IMR-90 (cell line): ENCODE measurements at regions not wholly inside any gene's neighbourhood (a gene's known extent, or its start where the extent isn't known, plus 50 kb on each side); places are given as distances from the start of the nearest gene placed in this dataset. TPM values are rescaled to one million over a fixed set of nuclear protein-coding genes. Genes with fewer than 3 reads are reported as not detected.
"Not testable (repeated sequence)": the region's sequence is repeated elsewhere in the genome, so short reads cannot be mapped to it uniquely, and the experiment has no call there.

ENCODE experiments used
- ATAC-seq: fragments of 200-7000 bp; cut with Tn5 transposase; 2 replicates; pipeline ENCODE4 v1.9.1; 2020; ENCODE audit warnings: low read depth, mild to moderate bottlenecking, moderate library complexity
- BruUV-seq: library from RNA; stranded (reverse); fragments of 400-500 nt; replicated peaks from 2 replicates; lab custom pipeline; 2021; lab: Mats Ljungman, UMichigan
- CTCF ChIA-PET: fragments of 300-600 bp; formaldehyde crosslinking; extraction: SDS; loops from one replicate; lab custom pipeline; 2021; ENCODE audit warnings: antibody characterized with exemption; lab: Yijun Ruan, JAX
- POLR2A ChIA-PET: fragments of 300-600 bp; sonication (Branson Sonifier 250); formaldehyde crosslinking; loops from one replicate; lab custom pipeline; 2022; ENCODE audit warnings: antibody characterized with exemption; ENCODE audit not compliant: unreplicated experiment; lab: Charles Lee
- DNase-seq: peaks from one replicate; pipeline ENCODE4 v3.0.0; 2013
- H2AFZ ChIP-seq: replicated peaks from 2 replicates; pipeline ENCODE3; 2013; ENCODE audit warnings: low read length, mild to moderate bottlenecking; ENCODE audit not compliant: poor library complexity
- H2AK5ac ChIP-seq: 2 replicates; pipeline ENCODE4 v1.6.1; 2013; ENCODE audit warnings: low read depth, low read length, inconsistent platforms
- H2AK9ac ChIP-seq: replicated peaks from 2 replicates; pipeline ENCODE3; 2013; ENCODE audit warnings: mild to moderate bottlenecking, low read depth, low read length, moderate library complexity; ENCODE audit not compliant: poor library complexity
- H2BK120ac ChIP-seq: 2 replicates; pipeline ENCODE4 v1.6.1; 2013; ENCODE audit warnings: low read depth, low read length, inconsistent platforms
- H2BK15ac ChIP-seq: 3 replicates; pipeline ENCODE4 v1.6.1; 2013; ENCODE audit warnings: low read depth, low read length, inconsistent platforms
- H2BK20ac ChIP-seq: 2 replicates; pipeline ENCODE4 v1.6.1; 2013; ENCODE audit warnings: low read depth, mild to moderate bottlenecking, inconsistent platforms, low read length, moderate library complexity
- H2BK5ac ChIP-seq: 2 replicates; pipeline ENCODE4 v1.6.1; 2013; ENCODE audit warnings: mild to moderate bottlenecking, low read depth, low read length, inconsistent platforms; ENCODE audit not compliant: poor library complexity, severe bottlenecking
- H3K14ac ChIP-seq: replicated peaks from 2 replicates; pipeline ENCODE4 v1.6.1; 2013; ENCODE audit warnings: low read depth, low read length, inconsistent platforms
- H3K18ac ChIP-seq: 2 replicates; pipeline ENCODE4 v1.6.1; 2013; ENCODE audit warnings: low read depth, low read length, control low read depth
- H3K23ac ChIP-seq: 2 replicates; pipeline ENCODE4 v1.6.1; 2013; ENCODE audit warnings: low read depth, low read length, inconsistent platforms
- H3K27ac ChIP-seq: 2 replicates; pipeline ENCODE4 v1.5.1; 2013; ENCODE audit warnings: mild to moderate bottlenecking, control low read depth, low read length; ENCODE audit not compliant: insufficient read depth
- H3K27me3 ChIP-seq: 2 replicates; pipeline ENCODE4 v1.6.1; 2013; ENCODE audit warnings: low read length; ENCODE audit not compliant: control insufficient read depth, insufficient read depth
- H3K36me3 ChIP-seq: 2 replicates; pipeline ENCODE4 v1.6.1; 2013; ENCODE audit warnings: low read length, mixed read lengths; ENCODE audit not compliant: control insufficient read depth, insufficient read depth
- H3K4ac ChIP-seq: 2 replicates; pipeline ENCODE4 v1.6.1; 2013; ENCODE audit warnings: low read depth, low read length, inconsistent platforms
- H3K4me1 ChIP-seq: 2 replicates; pipeline ENCODE4 v1.6.1; 2013; ENCODE audit warnings: low read length, mixed read lengths; ENCODE audit not compliant: control insufficient read depth, insufficient read depth
- H3K4me2 ChIP-seq: 2 replicates; pipeline ENCODE4 v1.6.1; 2013; ENCODE audit warnings: low read depth, mild to moderate bottlenecking, control low read depth, low read length, moderate library complexity
- H3K4me3 ChIP-seq: 2 replicates; pipeline ENCODE4 v1.5.1; 2013; ENCODE audit warnings: low read depth, mild to moderate bottlenecking, control low read depth, low read length, moderate library complexity; ENCODE audit not compliant: insufficient read depth
- H3K56ac ChIP-seq: 2 replicates; pipeline ENCODE4 v1.6.1; 2013; ENCODE audit warnings: low read length, inconsistent platforms; ENCODE audit not compliant: insufficient read depth; ENCODE audit errors: extremely low read depth
- H3K79me1 ChIP-seq, 2 experiments: 2 replicates each; pipeline ENCODE4 v1.6.1; 2013; ENCODE audit warnings: low read length in 2 of 2, inconsistent platforms in 1 of 2, low read depth in 1 of 2
- H3K9ac ChIP-seq: 2 replicates; pipeline ENCODE4 v1.6.1; 2013; ENCODE audit warnings: low read depth, low read length, control low read depth
- H3K9me1 ChIP-seq: 2 replicates; pipeline ENCODE4 v1.6.1; 2013; ENCODE audit warnings: low read length, inconsistent platforms; ENCODE audit not compliant: insufficient read depth
- H3K9me3 ChIP-seq: 2 replicates; pipeline ENCODE4 v1.6.1; 2013; ENCODE audit warnings: low read length; ENCODE audit not compliant: control insufficient read depth, insufficient read depth
- H4K20me1 ChIP-seq: 2 replicates; pipeline ENCODE4 v1.6.1; 2013; ENCODE audit warnings: low read length, inconsistent platforms; ENCODE audit not compliant: insufficient read depth
- H4K5ac ChIP-seq: 2 replicates; pipeline ENCODE4 v1.6.1; 2013; ENCODE audit warnings: mild to moderate bottlenecking, low read depth, low read length, control low read depth
- H4K8ac ChIP-seq, 2 experiments: 2 replicates each; pipeline ENCODE4 v1.6.1; 2013; ENCODE audit warnings: low read depth in 2 of 2, low read length in 2 of 2, control low read depth in 1 of 2, inconsistent platforms in 1 of 2
- H4K91ac ChIP-seq: 2 replicates; pipeline ENCODE4 v1.6.1; 2013; ENCODE audit warnings: low read depth, low read length, inconsistent platforms; ENCODE audit not compliant: insufficient read depth
- WGBS, 2 experiments: methylation state at CpG; one replicate each; pipeline versions ENCODE4 v1.1.5 to v1.1.7; 2013; ENCODE audit warnings: missing lambda C conversion rate in 2 of 2; ENCODE audit not compliant: insufficient read length in 1 of 2; ENCODE audit errors: extremely low coverage in 2 of 2; 5-methylcytosine and 5-hydroxymethylcytosine counted together
- dilution Hi-C: fragments of 300-500 bp; cut with HindIII; formaldehyde crosslinking; loops from one replicate; pipeline ENCODE4 v1.14.3; 2018; ENCODE audit warnings: low sequenced_read_pairs; ENCODE audit not compliant: unreplicated experiment
- in situ Hi-C: fragments of 300-500 bp; cut with MboI; formaldehyde crosslinking; loops from 3 replicates; pipeline ENCODE4 v1.14.3; 2019; ENCODE audit warnings: low sequenced_read_pairs, inconsistent platforms, mixed read lengths
- intact Hi-C: fragments of 100-400 bp; cut with micrococcal nuclease; formaldehyde crosslinking; loops from 2 replicates; pipeline ENCODE4 v1.10.0; 2022
- microRNA-seq, 2 experiments: library from miRNA; stranded (forward) in 1 of 2; unstranded in 1 of 2; fragments of 10-50 nt in 1 of 2; fragments of <30 nt in 1 of 2; gene quantifications in 1 of 2; microRNA quantifications in 1 of 2; one replicate each; pipeline versions ENCODE3 to v1.1.0; 2013 to 2020; ENCODE audit not compliant: insufficient read depth in 1 of 2, insufficient read length in 1 of 2, unreplicated experiment in 1 of 2
- small RNA-seq, 5 experiments: library from RNA; depleted of rRNA; stranded (forward); fragments of <200 nt; gene quantifications; one replicate each; pipeline ENCODE3, GENCODE V24; 2012

DNA sequence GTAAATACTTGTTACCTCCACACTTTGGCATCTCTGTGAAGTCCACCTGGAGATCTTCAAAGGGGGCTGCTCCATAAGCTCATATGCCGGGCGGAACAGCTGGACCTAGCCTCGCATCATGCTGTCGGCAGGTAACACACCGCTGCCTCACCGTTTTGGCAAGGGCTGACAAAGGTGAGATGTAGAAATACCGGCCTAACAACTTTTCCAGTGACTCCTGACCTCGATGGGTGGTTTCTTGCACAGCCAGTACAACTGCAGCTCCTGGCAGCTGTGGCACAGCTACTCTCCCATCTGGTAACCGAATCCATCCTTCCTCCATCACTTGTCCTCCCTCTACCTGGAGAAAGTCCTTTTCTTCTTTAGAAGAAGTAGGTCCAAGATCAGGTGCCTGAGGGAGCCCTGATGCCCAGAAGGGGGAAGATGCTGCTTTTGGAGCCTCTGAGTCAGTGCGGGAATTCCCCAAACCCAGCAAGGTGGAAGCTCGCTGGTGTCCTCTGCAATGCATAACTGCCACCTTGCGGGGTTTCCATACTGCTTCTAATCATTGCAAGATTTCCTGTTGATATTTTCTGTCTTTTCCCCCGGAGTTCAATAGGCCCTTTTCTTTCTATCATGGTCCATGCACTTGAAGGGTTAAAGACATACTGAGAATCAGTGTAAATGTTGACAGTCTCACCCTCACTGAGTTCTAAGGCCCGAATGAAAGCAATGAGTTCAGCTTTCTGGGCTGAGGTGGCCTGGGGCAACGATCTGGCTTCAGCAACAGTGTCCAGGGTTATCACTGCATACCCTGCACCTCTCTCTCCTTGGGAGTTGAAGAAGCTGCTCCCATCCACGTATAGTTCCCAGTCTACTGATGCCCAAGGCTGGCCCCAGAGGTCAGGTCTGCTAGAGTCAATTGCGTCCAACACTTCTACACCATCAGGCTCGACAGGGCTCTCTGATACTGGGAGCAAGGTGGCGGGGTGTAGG is 52.9 kb upstream of the ALDH3B2 start:
- H3K79me1 ChIP-seq, H3K9me3 ChIP-seq, DNase-seq, H2AK5ac ChIP-seq, H3K27me3 ChIP-seq, H2BK5ac ChIP-seq, H3K23ac ChIP-seq, H3K9me1 ChIP-seq, H4K5ac ChIP-seq, H3K4ac ChIP-seq, H2AFZ ChIP-seq, H3K4me3 ChIP-seq, H4K8ac ChIP-seq, H3K27ac ChIP-seq, H2BK120ac ChIP-seq, POLR2A ChIA-PET, H3K36me3 ChIP-seq, H3K56ac ChIP-seq, H3K14ac ChIP-seq, H4K20me1 ChIP-seq, H3K18ac ChIP-seq, intact Hi-C loops, H2BK20ac ChIP-seq, H3K4me2 ChIP-seq, H2AK9ac ChIP-seq, ATAC-seq, BruUV-seq, CTCF ChIA-PET, H4K91ac ChIP-seq, H3K4me1 ChIP-seq, H3K9ac ChIP-seq, H2BK15ac ChIP-seq, dilution Hi-C loops, in situ Hi-C loops: not testable (repeated sequence)
- WGBS, 2 experiments, result no CpG with 5 or more reads among the region's 19 CpGs

Small RNA genes in the stretch of these regions (microRNA-seq; reads per million reads assigned to microRNA genes)
- gene AP003385.4 (ENCODE audit: insufficient read depth, insufficient read length) (not detected), gene AP003716.2 (ENCODE audit: insufficient read depth, insufficient read length) (not detected), gene RNU6-46P (ENCODE audit: insufficient read depth, insufficient read length) (not detected)

Small RNA genes in the stretch of these regions (small RNA-seq; reads per million reads assigned to genes)
- gene AP003385.4 (0 reads per million in 5 experiments), gene AP003716.2 (0 reads per million in 5 experiments), gene RNU6-46P (0.21 to 58.4 (median 0.49) reads per million in 5 experiments)
